Activated T-cell treated with anti-CD3 and anti-CD28 coated beads, Interleukin-2, amount 50 U/mL, for 24 hours (primary cell): ENCODE measurements at regions not wholly inside any gene's neighbourhood (a gene's known extent, or its start where the extent isn't known, plus 50 kb on each side); places are given as distances from the start of the nearest gene placed in this dataset.

Experiments used
- DNase-seq: peaks from one replicate; pipeline ENCODE4 v3.0.0-alpha.2; 2020
- H3K27ac Mint-ChIP-seq: 2 replicates; pipeline ENCODE4 v1.8.0; 2020; ENCODE audit warnings: mild to moderate bottlenecking, mixed read lengths
- H3K27me3 Mint-ChIP-seq: 2 replicates; pipeline ENCODE4 v1.8.0; 2020; ENCODE audit warnings: mixed read lengths
- H3K36me3 Mint-ChIP-seq: 2 replicates; pipeline ENCODE4 v1.8.0; 2020; ENCODE audit warnings: low read depth, mixed read lengths
- H3K4me1 Mint-ChIP-seq: 2 replicates; pipeline ENCODE4 v1.8.0; 2020; ENCODE audit warnings: low read depth, mixed read lengths
- H3K4me3 Mint-ChIP-seq: 2 replicates; pipeline ENCODE4 v1.8.0; 2020; ENCODE audit warnings: mild to moderate bottlenecking, moderate library complexity, mixed read lengths
- H3K9me3 Mint-ChIP-seq: 2 replicates; pipeline ENCODE4 v1.8.0; 2020; ENCODE audit warnings: mixed read lengths

- no peaks in the 10 kb centered on the region for H3K36me3 Mint-ChIP-seq
- no peaks in the 10 kb centered on the region for H3K9me3 Mint-ChIP-seq
- no peak overlapping the region for H3K27ac Mint-ChIP-seq
- peaks cover 15% of the 10 kb centered on the region for H3K27me3 Mint-ChIP-seq
- no peak overlapping the region for H3K4me3 Mint-ChIP-seq
- DNase-seq = no peak
- H3K4me1 Mint-ChIP-seq = no peaks in the 10 kb centered on the region
These were observed 304.5 kb downstream of the EIPR1 start for GRCh38 chr2:3073041-3073595.

GRCh38 chr2:3071685-3072263 is 305.8 kb downstream of the EIPR1 start:
- no peak for DNase-seq
- H3K27ac Mint-ChIP-seq = no peak overlapping the region
- no peak overlapping the region for H3K4me3 Mint-ChIP-seq
- H3K36me3 Mint-ChIP-seq = no peaks in the 10 kb centered on the region
- peaks cover 15% of the 10 kb centered on the region for H3K27me3 Mint-ChIP-seq
- no peaks in the 10 kb centered on the region for H3K4me1 Mint-ChIP-seq
- no peaks in the 10 kb centered on the region for H3K9me3 Mint-ChIP-seq

- H3K4me3 Mint-ChIP-seq = no peak overlapping the region
- H3K27me3 Mint-ChIP-seq = peaks cover 4% of the 10 kb centered on the region
- H3K36me3 Mint-ChIP-seq = no peaks in the 10 kb centered on the region
- DNase-seq = no peak
- no peak overlapping the region for H3K27ac Mint-ChIP-seq
- no peaks in the 10 kb centered on the region for H3K4me1 Mint-ChIP-seq
- no peaks in the 10 kb centered on the region for H3K9me3 Mint-ChIP-seq
These were observed 310.8 kb downstream of the EIPR1 start for GRCh38 chr2:3066831-3067230.

GRCh38 chr2:3065928-3066327 is 311.7 kb downstream of the EIPR1 start:
- Mint-ChIP-seq H3K4me3 (no peak overlapping the region), H3K9me3 (no peaks in the 10 kb centered on the region), H3K27me3 (no peaks in the 10 kb centered on the region), H3K4me1 (no peaks in the 10 kb centered on the region), H3K36me3 (no peaks in the 10 kb centered on the region), H3K27ac (no peak overlapping the region)
- no peak for DNase-seq

- H3K4me3 Mint-ChIP-seq = no peak overlapping the region
- no peak overlapping the region for H3K27ac Mint-ChIP-seq
- H3K4me1 Mint-ChIP-seq = no peaks in the 10 kb centered on the region
- DNase-seq = no peak
- no peaks in the 10 kb centered on the region for H3K36me3 Mint-ChIP-seq
- H3K27me3 Mint-ChIP-seq = no peaks in the 10 kb centered on the region
- H3K9me3 Mint-ChIP-seq = no peaks in the 10 kb centered on the region
These were observed 314.9 kb downstream of the EIPR1 start for GRCh38 chr2:3062476-3063260.

GRCh38 chr2:3060049-3060448 is 317.6 kb downstream of the EIPR1 start:
- no peak overlapping the region for H3K27ac Mint-ChIP-seq
- no peak overlapping the region for H3K4me3 Mint-ChIP-seq
- H3K27me3 Mint-ChIP-seq = no peaks in the 10 kb centered on the region
- peaks cover 5% of the 10 kb centered on the region for H3K9me3 Mint-ChIP-seq
- DNase-seq = no peak
- no peaks in the 10 kb centered on the region for H3K4me1 Mint-ChIP-seq
- no peaks in the 10 kb centered on the region for H3K36me3 Mint-ChIP-seq

GRCh38 chr2:3059141-3059925 is 318.3 kb downstream of the EIPR1 start:
- Mint-ChIP-seq H3K4me3 (no peak overlapping the region), H3K36me3 (no peaks in the 10 kb centered on the region), H3K9me3 (peaks cover 5% of the 10 kb centered on the region), H3K27ac (no peak overlapping the region), H3K27me3 (no peaks in the 10 kb centered on the region), H3K4me1 (no peaks in the 10 kb centered on the region)
- DNase-seq = no peak

GRCh38 chr2:3054066-3054465 is 323.6 kb downstream of the EIPR1 start:
- peaks cover 12% of the 10 kb centered on the region for H3K4me1 Mint-ChIP-seq
- no peak for DNase-seq
- H3K36me3 Mint-ChIP-seq = no peaks in the 10 kb centered on the region
- H3K4me3 Mint-ChIP-seq = no peak overlapping the region
- no peaks in the 10 kb centered on the region for H3K27me3 Mint-ChIP-seq
- no peak overlapping the region for H3K27ac Mint-ChIP-seq
- H3K9me3 Mint-ChIP-seq = peaks cover 5% of the 10 kb centered on the region

GRCh38 chr2:3051266-3051665 is 326.4 kb downstream of the EIPR1 start:
- Mint-ChIP-seq H3K36me3 (no peaks in the 10 kb centered on the region), H3K27ac (no peak overlapping the region), H3K4me3 (no peak overlapping the region), H3K4me1 (peaks cover 12% of the 10 kb centered on the region), H3K27me3 (no peaks in the 10 kb centered on the region), H3K9me3 (peaks cover 3% of the 10 kb centered on the region)
- no peak for DNase-seq

GRCh38 chr2:3046170-3046865 is 331.3 kb downstream of the EIPR1 start:
- Mint-ChIP-seq H3K36me3 (no peaks in the 10 kb centered on the region), H3K4me3 (no peak overlapping the region), H3K9me3 (no peaks in the 10 kb centered on the region), H3K27ac (no peak overlapping the region), H3K4me1 (peaks cover 7% of the 10 kb centered on the region), H3K27me3 (no peaks in the 10 kb centered on the region)
- DNase-seq = no peak

- Mint-ChIP-seq H3K27me3 (no peaks in the 10 kb centered on the region), H3K4me1 (no peaks in the 10 kb centered on the region), H3K27ac (no peak overlapping the region), H3K4me3 (no peak overlapping the region), H3K9me3 (no peaks in the 10 kb centered on the region), H3K36me3 (no peaks in the 10 kb centered on the region)
- no peak for DNase-seq
These were observed 332.2 kb downstream of the EIPR1 start for GRCh38 chr2:3045318-3045921.

GRCh38 chr2:3044587-3045317 is 332.9 kb downstream of the EIPR1 start:
- no peak overlapping the region for H3K4me3 Mint-ChIP-seq
- H3K36me3 Mint-ChIP-seq = no peaks in the 10 kb centered on the region
- no peaks in the 10 kb centered on the region for H3K9me3 Mint-ChIP-seq
- no peaks in the 10 kb centered on the region for H3K27me3 Mint-ChIP-seq
- H3K27ac Mint-ChIP-seq = no peak overlapping the region
- no peak for DNase-seq
- no peaks in the 10 kb centered on the region for H3K4me1 Mint-ChIP-seq

- Mint-ChIP-seq H3K9me3 (no peaks in the 10 kb centered on the region), H3K36me3 (no peaks in the 10 kb centered on the region), H3K4me1 (no peaks in the 10 kb centered on the region), H3K27ac (no peak overlapping the region), H3K4me3 (no peak overlapping the region), H3K27me3 (no peaks in the 10 kb centered on the region)
- no peak for DNase-seq
These were observed 333.9 kb downstream of the EIPR1 start for GRCh38 chr2:3043726-3044125.
